ENCODE measurements at regions not wholly inside any gene's neighbourhood (a gene's known extent, or its start where the extent isn't known, plus 50 kb on each side); places are given as distances from the start of the nearest gene placed in this dataset.

DNA sequence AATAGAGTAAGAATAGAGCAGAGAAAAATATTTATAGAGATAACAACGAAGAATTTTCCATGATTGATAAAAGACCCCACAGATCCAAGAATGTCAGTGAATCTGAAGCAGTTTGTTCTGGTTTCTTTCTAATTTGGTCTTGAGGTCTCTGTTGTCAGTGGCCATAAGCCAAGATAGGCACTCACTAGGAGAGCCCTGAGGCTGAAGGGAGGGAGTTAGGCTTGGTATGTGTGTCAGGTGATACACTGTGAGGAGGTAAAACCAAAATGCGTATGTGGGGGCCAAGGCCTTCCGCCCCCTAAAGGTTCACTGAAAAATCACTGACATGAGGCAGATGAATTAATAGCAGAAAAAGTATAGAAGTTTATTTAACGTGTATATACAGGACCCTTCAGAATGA, 382.3 kb upstream of the HTR2C start:
- no peaks in the 10 kb centered on the region for H3K79me2 ChIP-seq (ENCODE audit: control insufficient read depth, insufficient read depth, low read length)
- no peaks in the 10 kb centered on the region for H4K20me1 ChIP-seq (replicated peaks; ENCODE audit: control insufficient read depth, insufficient read depth, low read length)
- no peaks in the 10 kb centered on the region for H3K9me1 ChIP-seq (ENCODE audit: control insufficient read depth, insufficient read depth, low read length)
- ChIA-PET POLR2A (no interaction called here), CTCF (ENCODE audit: low intra/inter-chr PET ratio) (no interaction called here)
- intact Hi-C loops (cut with micrococcal nuclease), result no loop called here
- no peak overlapping the region for H3K9ac ChIP-seq (ENCODE audit: insufficient read depth in 1 of 2, low read depth in 2 of 2, low read length in 2 of 2)
- in situ Hi-C loops (cut with MboI), result no loop called here
- DNase-seq (ENCODE audit: extremely low read depth in 1 of 4, low spot score in 3 of 4) (no peak), FAIRE-seq (no peak), ATAC-seq (no peak)
- no peaks in the 10 kb centered on the region for H3K36me3 ChIP-seq (ENCODE audit: control insufficient read depth, insufficient read depth, low read length)
- no peak overlapping the region for H3K4me3 ChIP-seq
- no peaks in the 10 kb centered on the region for H3K4me1 ChIP-seq (replicated peaks in 1 of 2; ENCODE audit: control insufficient read depth in 2 of 2, insufficient read depth in 2 of 2, low read length in 2 of 2)
- BruUV-seq (replicated peaks), result no TSS peak
- no peak overlapping the region for H3K27ac ChIP-seq (ENCODE audit: extremely low read depth, low read depth, low read length)
- no peaks in the 10 kb centered on the region; the same call in 1 of the 2 replicates for H3K9me3 ChIP-seq (replicated peaks; ENCODE audit: control insufficient read depth, insufficient read depth, low read depth, low read length)
- H3K4me2 ChIP-seq (ENCODE audit: insufficient read depth, low read length), result no peak overlapping the region
- no peak for TF ChIP-seq POLR2G (IDR thresholded peaks at IDR 0.05; ENCODE audit: low read depth, low read length)
- no peak for TF ChIP-seq CEBPZ (IDR thresholded peaks at IDR 0.05; ENCODE audit: borderline replicate concordance, low read depth, low read length)
- no peak for TF ChIP-seq ZNF24 (IDR thresholded peaks at IDR 0.05)
- no peak for TF ChIP-seq STAT5A (IDR thresholded peaks at IDR 0.05; ENCODE audit: borderline replicate concordance, low read length)
- TF ChIP-seq ZNF639 (CRISPR knock-in tag; conservative IDR thresholded peaks at IDR 0.05 in 1 of 2, IDR thresholded peaks at IDR 0.05 in 1 of 2), result no peak
- no peak for TF ChIP-seq ZNF133 (CRISPR knock-in tag; IDR thresholded peaks at IDR 0.05)
- TF ChIP-seq RFX5 (IDR thresholded peaks at IDR 0.05; ENCODE audit: low read depth, low read length), result no peak
- H3K27me3 ChIP-seq (ENCODE audit: control insufficient read depth in 2 of 2, insufficient read depth in 2 of 2, low read length in 2 of 2), result no peaks in the 10 kb centered on the region
- H2AFZ ChIP-seq (ENCODE audit: low read depth, low read length), result no peak overlapping the region
- 0% methylated on average over 4 of the region's 4 CpGs for WGBS (ENCODE audit: insufficient coverage, low coverage, missing lambda C conversion rate)

Measured in K562 (cell line).